HEK293 (cell line): ENCODE measurements at regions not wholly inside any gene's neighbourhood (a gene's known extent, or its start where the extent isn't known, plus 50 kb on each side); places are given as distances from the start of the nearest gene placed in this dataset.

Source experiments
- KLF1 ChIP-seq: fragments of 450-650 bp; formaldehyde crosslinking; IDR thresholded peaks from 2 replicates; pipeline ENCODE4 v1.5.1; 2016; ENCODE audit warnings: missing biosample characterization, missing genetic modification characterization
- MYNN ChIP-seq: fragments of 450-650 bp; formaldehyde crosslinking; IDR thresholded peaks from 2 replicates; pipeline ENCODE4 v1.5.1; 2016; ENCODE audit warnings: missing biosample characterization, missing genetic modification characterization, borderline replicate concordance
- SP2 ChIP-seq: fragments of 450-650 bp; formaldehyde crosslinking; IDR thresholded peaks from 2 replicates; pipeline ENCODE4 v1.5.1; 2016; ENCODE audit warnings: missing biosample characterization, missing genetic modification characterization
- TCF7L2 ChIP-seq: IDR thresholded peaks from 2 replicates; pipeline ENCODE4 v1.6.1; 2011; ENCODE audit warnings: low read depth, mild to moderate bottlenecking, inconsistent platforms, low read length, moderate library complexity, borderline replicate concordance
- ZBTB7A ChIP-seq: fragments of 450-650 bp; formaldehyde crosslinking; IDR thresholded peaks from 2 replicates; pipeline ENCODE4 v1.5.1; 2016; ENCODE audit warnings: low read depth, missing biosample characterization, missing genetic modification characterization
- ZNF138 ChIP-seq: fragments of 450-650 bp; formaldehyde crosslinking; IDR thresholded peaks from 2 replicates; pipeline ENCODE4 v1.5.1; 2016; ENCODE audit warnings: missing biosample characterization, missing genetic modification characterization, borderline replicate concordance
- ZNF169 ChIP-seq: fragments of 450-650 bp; formaldehyde crosslinking; IDR thresholded peaks from 2 replicates; pipeline ENCODE4 v1.5.1; 2016; ENCODE audit warnings: missing biosample characterization, missing genetic modification characterization
- ZNF529 ChIP-seq: fragments of 450-650 bp; formaldehyde crosslinking; IDR thresholded peaks from 2 replicates; pipeline ENCODE4 v1.5.1; 2017; ENCODE audit warnings: missing genetic modification characterization, missing biosample characterization; ENCODE audit not compliant: insufficient replicate concordance
- TF ChIP-seq, protein P1 (sequence below): fragments of 450-650 bp; formaldehyde crosslinking; IDR thresholded peaks from 2 replicates; pipeline ENCODE4 v1.5.1; 2016; ENCODE audit warnings: missing biosample characterization, missing genetic modification characterization
- TF ChIP-seq, protein P2 (sequence below): fragments of 450-650 bp; IDR thresholded peaks from 2 replicates; pipeline ENCODE4 v1.5.1; 2018; ENCODE audit warnings: missing biosample characterization, missing genetic modification characterization
- TF ChIP-seq, protein P3 (sequence below): fragments of 450-650 bp; IDR thresholded peaks from 2 replicates; pipeline ENCODE4 v1.5.1; 2018; ENCODE audit warnings: missing biosample characterization, mild to moderate bottlenecking, missing genetic modification characterization
- TF ChIP-seq, protein P4 (sequence below): sonication (generic); formaldehyde crosslinking; IDR thresholded peaks from 2 replicates; pipeline ENCODE4 v1.8.1; 2022; ENCODE audit warnings: mild to moderate bottlenecking, moderate library complexity, missing genetic modification reagents

DNA sequence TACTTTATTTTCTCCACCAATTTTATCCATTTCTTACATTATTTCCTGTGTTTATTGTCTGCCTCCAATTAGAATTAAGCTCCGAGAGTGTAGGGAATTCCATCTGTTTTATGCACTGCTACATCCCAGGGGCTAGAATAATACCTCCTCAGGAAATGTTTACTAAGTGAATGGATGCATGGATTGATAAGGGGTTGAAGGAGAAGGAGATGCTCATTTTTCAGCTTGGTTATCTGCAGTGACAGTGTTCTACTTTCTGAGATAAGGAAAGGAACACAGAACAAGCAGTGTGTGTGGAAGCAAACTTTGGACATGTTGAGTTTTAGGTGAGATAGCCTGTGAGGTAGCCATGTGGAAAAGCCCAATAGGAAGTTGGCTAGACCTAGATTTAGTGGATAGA, 164.6 kb upstream of the HMGA2 start:
- TF ChIP-seq MYNN (no peak), ZNF138 (no peak), ZBTB7A (no peak), ZNF169 (tag by site-specific recombination) (no peak), ZNF529 (tag by site-specific recombination) (no peak), KLF1 (no peak), TCF7L2 (no peak), SP2 (tag by site-specific recombination) (no peak)
- TF ChIP-seq, protein P1, sequence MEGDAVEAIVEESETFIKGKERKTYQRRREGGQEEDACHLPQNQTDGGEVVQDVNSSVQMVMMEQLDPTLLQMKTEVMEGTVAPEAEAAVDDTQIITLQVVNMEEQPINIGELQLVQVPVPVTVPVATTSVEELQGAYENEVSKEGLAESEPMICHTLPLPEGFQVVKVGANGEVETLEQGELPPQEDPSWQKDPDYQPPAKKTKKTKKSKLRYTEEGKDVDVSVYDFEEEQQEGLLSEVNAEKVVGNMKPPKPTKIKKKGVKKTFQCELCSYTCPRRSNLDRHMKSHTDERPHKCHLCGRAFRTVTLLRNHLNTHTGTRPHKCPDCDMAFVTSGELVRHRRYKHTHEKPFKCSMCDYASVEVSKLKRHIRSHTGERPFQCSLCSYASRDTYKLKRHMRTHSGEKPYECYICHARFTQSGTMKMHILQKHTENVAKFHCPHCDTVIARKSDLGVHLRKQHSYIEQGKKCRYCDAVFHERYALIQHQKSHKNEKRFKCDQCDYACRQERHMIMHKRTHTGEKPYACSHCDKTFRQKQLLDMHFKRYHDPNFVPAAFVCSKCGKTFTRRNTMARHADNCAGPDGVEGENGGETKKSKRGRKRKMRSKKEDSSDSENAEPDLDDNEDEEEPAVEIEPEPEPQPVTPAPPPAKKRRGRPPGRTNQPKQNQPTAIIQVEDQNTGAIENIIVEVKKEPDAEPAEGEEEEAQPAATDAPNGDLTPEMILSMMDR (tag by site-specific recombination), result no peak
- TF ChIP-seq, protein P2, sequence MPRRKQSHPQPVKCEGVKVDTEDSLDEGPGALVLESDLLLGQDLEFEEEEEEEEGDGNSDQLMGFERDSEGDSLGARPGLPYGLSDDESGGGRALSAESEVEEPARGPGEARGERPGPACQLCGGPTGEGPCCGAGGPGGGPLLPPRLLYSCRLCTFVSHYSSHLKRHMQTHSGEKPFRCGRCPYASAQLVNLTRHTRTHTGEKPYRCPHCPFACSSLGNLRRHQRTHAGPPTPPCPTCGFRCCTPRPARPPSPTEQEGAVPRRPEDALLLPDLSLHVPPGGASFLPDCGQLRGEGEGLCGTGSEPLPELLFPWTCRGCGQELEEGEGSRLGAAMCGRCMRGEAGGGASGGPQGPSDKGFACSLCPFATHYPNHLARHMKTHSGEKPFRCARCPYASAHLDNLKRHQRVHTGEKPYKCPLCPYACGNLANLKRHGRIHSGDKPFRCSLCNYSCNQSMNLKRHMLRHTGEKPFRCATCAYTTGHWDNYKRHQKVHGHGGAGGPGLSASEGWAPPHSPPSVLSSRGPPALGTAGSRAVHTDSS (tag by site-specific recombination), result no peak
- TF ChIP-seq, protein P3, sequence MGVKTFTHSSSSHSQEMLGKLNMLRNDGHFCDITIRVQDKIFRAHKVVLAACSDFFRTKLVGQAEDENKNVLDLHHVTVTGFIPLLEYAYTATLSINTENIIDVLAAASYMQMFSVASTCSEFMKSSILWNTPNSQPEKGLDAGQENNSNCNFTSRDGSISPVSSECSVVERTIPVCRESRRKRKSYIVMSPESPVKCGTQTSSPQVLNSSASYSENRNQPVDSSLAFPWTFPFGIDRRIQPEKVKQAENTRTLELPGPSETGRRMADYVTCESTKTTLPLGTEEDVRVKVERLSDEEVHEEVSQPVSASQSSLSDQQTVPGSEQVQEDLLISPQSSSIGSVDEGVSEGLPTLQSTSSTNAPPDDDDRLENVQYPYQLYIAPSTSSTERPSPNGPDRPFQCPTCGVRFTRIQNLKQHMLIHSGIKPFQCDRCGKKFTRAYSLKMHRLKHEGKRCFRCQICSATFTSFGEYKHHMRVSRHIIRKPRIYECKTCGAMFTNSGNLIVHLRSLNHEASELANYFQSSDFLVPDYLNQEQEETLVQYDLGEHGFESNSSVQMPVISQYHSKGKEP (tag by site-specific recombination), result no peak
- TF ChIP-seq, protein P4, sequence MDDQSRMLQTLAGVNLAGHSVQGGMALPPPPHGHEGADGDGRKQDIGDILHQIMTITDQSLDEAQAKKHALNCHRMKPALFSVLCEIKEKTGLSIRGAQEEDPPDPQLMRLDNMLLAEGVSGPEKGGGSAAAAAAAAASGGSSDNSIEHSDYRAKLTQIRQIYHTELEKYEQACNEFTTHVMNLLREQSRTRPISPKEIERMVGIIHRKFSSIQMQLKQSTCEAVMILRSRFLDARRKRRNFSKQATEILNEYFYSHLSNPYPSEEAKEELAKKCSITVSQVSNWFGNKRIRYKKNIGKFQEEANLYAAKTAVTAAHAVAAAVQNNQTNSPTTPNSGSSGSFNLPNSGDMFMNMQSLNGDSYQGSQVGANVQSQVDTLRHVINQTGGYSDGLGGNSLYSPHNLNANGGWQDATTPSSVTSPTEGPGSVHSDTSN, result no peak
